Mucosa of descending colon (tissue), 3 donors: ENCODE measurements at regions not wholly inside any gene's neighbourhood (a gene's known extent, or its start where the extent isn't known, plus 50 kb on each side); places are given as distances from the start of the nearest gene placed in this dataset.

Source experiments
- ATAC-seq: fragments of 200-7000 bp; cut with Tn5 transposase; one replicate; pipeline ENCODE4 v1.9.1; 2020; ENCODE audit warnings: mild to moderate bottlenecking, moderate library complexity
- DNase-seq, 3 donors: peaks; one replicate each; pipeline ENCODE4 v3.0.0-alpha.2; 2020
- H3K36me3 ChIP-seq: fragments of 200-600 bp; one replicate; pipeline ENCODE4 v1.8.0; 2021; ENCODE audit warnings: low read depth, mild to moderate bottlenecking
- H3K4me1 ChIP-seq: fragments of 200-600 bp; one replicate; pipeline ENCODE4 v1.8.0; 2021; ENCODE audit warnings: low read depth, mild to moderate bottlenecking
- H3K4me3 ChIP-seq: fragments of 200-600 bp; one replicate; pipeline ENCODE4 v1.8.0; 2021; ENCODE audit warnings: mild to moderate bottlenecking
- H3K9me3 ChIP-seq: fragments of 200-600 bp; one replicate; pipeline ENCODE4 v1.8.0; 2021; ENCODE audit warnings: mild to moderate bottlenecking
- intact Hi-C, 2 donors: fragments of 100-400 bp; cut with DNase I in 1 of 2; cut with micrococcal nuclease in 1 of 2; formaldehyde crosslinking; loops; one replicate each; pipeline versions ENCODE4 v1.11.0 to v1.11.1; 2022; cut with DNase I, micrococcal nuclease
- TF ChIP-seq, protein P1 (sequence below): fragments of 200-600 bp; IDR thresholded peaks from one replicate; pipeline ENCODE4 v1.8.0; 2022; ENCODE audit warnings: antibody characterized with exemption, mild to moderate bottlenecking
- donor health status: DM: no; HTN: no; CAD: no; lungs with moderate emphysema.
- donor health status: DM: no; HTN: no; CAD: no.
- donor health status: DM: no; HTN: yes; CAD: no.

DNA sequence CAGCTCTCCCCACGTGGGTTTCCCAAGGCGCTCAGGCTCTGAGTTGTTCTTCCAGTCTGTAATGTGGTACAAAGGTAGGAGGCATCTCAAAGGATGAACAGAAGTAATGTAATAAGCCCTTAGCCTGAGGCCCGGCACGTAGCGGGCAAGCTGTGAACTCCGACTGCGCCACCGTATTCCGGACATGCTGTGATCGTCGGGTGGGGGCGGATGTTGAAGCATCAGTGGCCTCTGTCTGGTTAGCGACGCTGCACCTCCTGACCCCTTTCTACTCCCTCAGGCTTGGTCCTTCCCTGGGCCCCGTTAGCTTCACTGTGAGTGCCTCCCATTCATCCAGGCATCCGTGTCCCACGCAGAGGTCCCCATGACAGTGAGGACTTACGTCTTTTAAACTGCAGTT lies 151.7 kb downstream of the ERMARD start:
- TF ChIP-seq, protein P1, sequence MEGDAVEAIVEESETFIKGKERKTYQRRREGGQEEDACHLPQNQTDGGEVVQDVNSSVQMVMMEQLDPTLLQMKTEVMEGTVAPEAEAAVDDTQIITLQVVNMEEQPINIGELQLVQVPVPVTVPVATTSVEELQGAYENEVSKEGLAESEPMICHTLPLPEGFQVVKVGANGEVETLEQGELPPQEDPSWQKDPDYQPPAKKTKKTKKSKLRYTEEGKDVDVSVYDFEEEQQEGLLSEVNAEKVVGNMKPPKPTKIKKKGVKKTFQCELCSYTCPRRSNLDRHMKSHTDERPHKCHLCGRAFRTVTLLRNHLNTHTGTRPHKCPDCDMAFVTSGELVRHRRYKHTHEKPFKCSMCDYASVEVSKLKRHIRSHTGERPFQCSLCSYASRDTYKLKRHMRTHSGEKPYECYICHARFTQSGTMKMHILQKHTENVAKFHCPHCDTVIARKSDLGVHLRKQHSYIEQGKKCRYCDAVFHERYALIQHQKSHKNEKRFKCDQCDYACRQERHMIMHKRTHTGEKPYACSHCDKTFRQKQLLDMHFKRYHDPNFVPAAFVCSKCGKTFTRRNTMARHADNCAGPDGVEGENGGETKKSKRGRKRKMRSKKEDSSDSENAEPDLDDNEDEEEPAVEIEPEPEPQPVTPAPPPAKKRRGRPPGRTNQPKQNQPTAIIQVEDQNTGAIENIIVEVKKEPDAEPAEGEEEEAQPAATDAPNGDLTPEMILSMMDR: no peak
- H3K9me3 ChIP-seq: no peaks in the 10 kb centered on the region
- H3K4me1 ChIP-seq: no peaks in the 10 kb centered on the region
- intact Hi-C loops: no loop called here
- H3K4me3 ChIP-seq: no peak overlapping the region
- no peak for ATAC-seq
- no peak for DNase-seq
- no peaks in the 10 kb centered on the region for H3K36me3 ChIP-seq

- no peaks in the 10 kb centered on the region for H3K4me1 ChIP-seq
- H3K4me3 ChIP-seq: no peak overlapping the region
- ATAC-seq: no peak
- no peak for DNase-seq
- intact Hi-C loops: no loop called here
- TF ChIP-seq, protein P1: no peak
- no peaks in the 10 kb centered on the region for H3K9me3 ChIP-seq
- H3K36me3 ChIP-seq: no peaks in the 10 kb centered on the region
These were observed 151.2 kb downstream of the ERMARD start for GRCh38 chr6:169902604-169903003.

- no peak for DNase-seq
- intact Hi-C loops: no loop called here
- Histone ChIP-seq H3K36me3 (no peaks in the 10 kb centered on the region), H3K4me3 (no peak overlapping the region), H3K9me3 (no peaks in the 10 kb centered on the region), H3K4me1 (no peaks in the 10 kb centered on the region)
- TF ChIP-seq, protein P1: no peak
- ATAC-seq: no peak
These were observed 150.6 kb downstream of the ERMARD start for GRCh38 chr6:169902070-169902469.

GRCh38 chr6:169899481-169900145 lies 148.2 kb downstream of the ERMARD start:
- DNase-seq (no peak), ATAC-seq (no peak)
- TF ChIP-seq, protein P1: no peak
- Histone ChIP-seq H3K36me3 (no peaks in the 10 kb centered on the region), H3K4me3 (no peak overlapping the region), H3K4me1 (no peaks in the 10 kb centered on the region), H3K9me3 (no peaks in the 10 kb centered on the region)
- intact Hi-C loops: no loop called here

- Histone ChIP-seq H3K4me1 (no peaks in the 10 kb centered on the region), H3K36me3 (no peaks in the 10 kb centered on the region), H3K4me3 (no peak overlapping the region), H3K9me3 (no peaks in the 10 kb centered on the region)
- no peak for ATAC-seq
- intact Hi-C loops: no loop called here
- DNase-seq: no peak
- TF ChIP-seq, protein P1: no peak
These were observed 147.5 kb downstream of the ERMARD start for GRCh38 chr6:169898788-169899480.
